ENCODE measurements at regions not wholly inside any gene's neighbourhood (a gene's known extent, or its start where the extent isn't known, plus 50 kb on each side); places are given as distances from the start of the nearest gene placed in this dataset.

- no peak for TF ChIP-seq EZH2 (IDR thresholded peaks at IDR 0.05; ENCODE audit: borderline replicate concordance)
- TF ChIP-seq CTCF (IDR thresholded peaks at IDR 0.05; ENCODE audit: poor library complexity) = no peak
- no peak for TF ChIP-seq EZH2phosphoT487 (IDR thresholded peaks at IDR 0.05; ENCODE audit: low read depth, severe bottlenecking, unreplicated experiment)
These were observed 158.1 kb downstream of the CETN3 start for GRCh38 chr5:90251447-90251846.
